CD14-positive monocyte (primary cell): ENCODE measurements at regions not wholly inside any gene's neighbourhood (a gene's known extent, or its start where the extent isn't known, plus 50 kb on each side); places are given as distances from the start of the nearest gene placed in this dataset.

ENCODE experiments used
- DNase-seq, 3 donors: peaks; one replicate each; pipeline ENCODE4 v3.0.0-alpha.2; 2011 to 2022
- H2AFZ ChIP-seq: 2 replicates; pipeline ENCODE4 v1.6.0; 2012; ENCODE audit warnings: mild to moderate bottlenecking, low read depth, low read length, inconsistent platforms; ENCODE audit not compliant: insufficient read depth, poor library complexity, severe bottlenecking
- H3K27ac ChIP-seq, 2 donors: 1 replicate in 1 of 2; 2 replicates in 1 of 2; pipeline ENCODE4 v1.5.1; 2012 to 2013; ENCODE audit warnings: low read length in 2 of 2, control low read depth in 1 of 2, inconsistent platforms in 1 of 2, low read depth in 1 of 2, mild to moderate bottlenecking in 1 of 2
- H3K27me3 ChIP-seq, 2 donors: one replicate each; pipeline versions ENCODE4 v1.6.0 to v1.6.1; 2011 to 2013; ENCODE audit warnings: low read length in 2 of 2; ENCODE audit not compliant: control insufficient read depth in 2 of 2, insufficient read depth in 2 of 2
- H3K36me3 ChIP-seq, 2 donors: replicated peaks in 1 of 2; 1 replicate in 1 of 2; 2 replicates in 1 of 2; pipeline versions ENCODE4 v1.5.1 to v1.6.1; 2012 to 2013; ENCODE audit warnings: low read length in 2 of 2, control low read depth in 1 of 2, inconsistent platforms in 1 of 2, mild to moderate bottlenecking in 1 of 2; ENCODE audit not compliant: insufficient read depth in 2 of 2, control insufficient read depth in 1 of 2
- H3K4me1 ChIP-seq, 2 donors: 1 replicate in 1 of 2; 2 replicates in 1 of 2; pipeline versions ENCODE4 v1.5.1 to v1.6.1; 2012 to 2013; ENCODE audit warnings: low read length in 2 of 2, control low read depth in 1 of 2, inconsistent platforms in 1 of 2, mild to moderate bottlenecking in 1 of 2, moderate library complexity in 1 of 2; ENCODE audit not compliant: insufficient read depth in 2 of 2, control insufficient read depth in 1 of 2
- H3K4me2 ChIP-seq: replicated peaks from 2 replicates; pipeline ENCODE3; 2012; ENCODE audit warnings: low read length, moderate library complexity, mild to moderate bottlenecking; ENCODE audit not compliant: poor library complexity, severe bottlenecking; ENCODE audit errors: extremely low read depth
- H3K4me3 ChIP-seq, 3 experiments: fragments of 200-600 bp in 1 of 3; sonication (generic) in 1 of 3; replicated peaks in 1 of 3; 1 replicate in 2 of 3; 2 replicates in 1 of 3; pipeline ENCODE4 v1.5.1; 2011 to 2013; ENCODE audit warnings: low read length in 3 of 3, mild to moderate bottlenecking in 3 of 3, control low read depth in 2 of 3, low read depth in 2 of 3, inconsistent platforms in 1 of 3, moderate library complexity in 1 of 3
- H3K79me2 ChIP-seq: 2 replicates; pipeline ENCODE4 v1.6.0; 2012; ENCODE audit warnings: mild to moderate bottlenecking, control low read depth, inconsistent platforms, low read length, moderate library complexity; ENCODE audit not compliant: insufficient read depth
- H3K9ac ChIP-seq: 2 replicates; pipeline ENCODE4 v1.6.0; 2017; ENCODE audit warnings: low read length, mild to moderate bottlenecking; ENCODE audit not compliant: insufficient read depth, poor library complexity, severe bottlenecking
- H3K9me3 ChIP-seq, 2 donors: replicated peaks in 1 of 2; 1 replicate in 1 of 2; 2 replicates in 1 of 2; pipeline versions ENCODE4 v1.5.1 to v1.6.1; 2012 to 2013; ENCODE audit warnings: low read length in 2 of 2, control low read depth in 1 of 2; ENCODE audit not compliant: control insufficient read depth in 1 of 2, insufficient read depth in 1 of 2
- H4K20me1 ChIP-seq: 2 replicates; pipeline ENCODE4 v1.6.0; 2012; ENCODE audit warnings: mild to moderate bottlenecking, low read length, control low read depth, moderate library complexity; ENCODE audit not compliant: insufficient read depth
- H3K27ac Mint-ChIP-seq, 7 donors: one replicate each; pipeline ENCODE4 v1.8.0; 2020; ENCODE audit warnings: mild to moderate bottlenecking in 7 of 7, mixed read lengths in 7 of 7, moderate library complexity in 6 of 7, inconsistent platforms in 2 of 7
- H3K27me3 Mint-ChIP-seq, 3 donors: one replicate each; pipeline ENCODE4 v1.8.0; 2021 to 2022; ENCODE audit warnings: low read depth in 3 of 3, mild to moderate bottlenecking in 3 of 3, mixed read lengths in 3 of 3, moderate library complexity in 3 of 3, inconsistent platforms in 1 of 3
- H3K36me3 Mint-ChIP-seq, 2 donors: one replicate each; pipeline ENCODE4 v1.8.0; 2020; ENCODE audit warnings: mixed read lengths in 2 of 2, inconsistent platforms in 1 of 2, mild to moderate bottlenecking in 1 of 2
- H3K4me1 Mint-ChIP-seq: one replicate; pipeline ENCODE4 v1.8.0; 2020; ENCODE audit warnings: mild to moderate bottlenecking, mixed read lengths
- H3K4me3 Mint-ChIP-seq, 2 donors: one replicate each; pipeline ENCODE4 v1.8.0; 2020; ENCODE audit warnings: mild to moderate bottlenecking in 2 of 2, mixed read lengths in 2 of 2, moderate library complexity in 1 of 2
- H3K9me3 Mint-ChIP-seq, 7 donors: one replicate each; pipeline ENCODE4 v1.8.0; 2020 to 2022; ENCODE audit warnings: mixed read lengths in 7 of 7, mild to moderate bottlenecking in 6 of 7, moderate library complexity in 6 of 7, inconsistent platforms in 2 of 7
- CTCF ChIP-seq: fragments of 200-600 bp; IDR thresholded peaks from one replicate; pipeline ENCODE4 v1.8.0; 2022; ENCODE audit warnings: antibody characterized with exemption, mild to moderate bottlenecking
- WGBS: methylation state at CpG from one replicate; pipeline ENCODE4 v1.1.5; 2013; ENCODE audit warnings: missing lambda C conversion rate; ENCODE audit not compliant: insufficient coverage; 5-methylcytosine and 5-hydroxymethylcytosine counted together
- intact Hi-C, 2 donors: fragments of 100-400 bp; cut with micrococcal nuclease; formaldehyde crosslinking; loops; one replicate each; pipeline versions ENCODE4 v1.15.0 to v1.15.1; 2023

- Histone ChIP-seq H3K27ac (no peak overlapping the region), H3K9me3 (peaks cover 29 to 51% of the 10 kb centered on the region in 2 donors), H3K9ac (no peak overlapping the region), H3K4me3 (no peak overlapping the region), H3K36me3 (no peaks in the 10 kb centered on the region), H3K4me1 (no peaks in the 10 kb centered on the region), H3K27me3 (no peaks in the 10 kb centered on the region), H3K79me2 (no peaks in the 10 kb centered on the region), H3K4me2 (no peak overlapping the region), H4K20me1 (no peaks in the 10 kb centered on the region), H2AFZ (no peak overlapping the region)
- Mint-ChIP-seq H3K4me1 (no peaks in the 10 kb centered on the region), H3K9me3 (peaks cover 13 to 28% (median 23%) of the 10 kb centered on the region in 7 donors), H3K27ac (no peak overlapping the region), H3K4me3 (no peak overlapping the region), H3K36me3 (no peaks in the 10 kb centered on the region), H3K27me3 (no peaks in the 10 kb centered on the region)
- WGBS, result 100% methylated on average over 1 of the region's 2 CpGs
- DNase-seq, result no peak
- intact Hi-C loops, result no loop called here
- TF ChIP-seq CTCF, result no peak
These were observed 1279.9 kb upstream of the TMPRSS15 start for GRCh38 chr21:19683492-19683891.

- H3K36me3 Mint-ChIP-seq, result no peaks in the 10 kb centered on the region
- no peak overlapping the region for H2AFZ ChIP-seq
- H3K27me3 Mint-ChIP-seq, result peaks cover 0 to under 1% (median 0%) of the 10 kb centered on the region in 3 donors
- no peak overlapping the region for H3K4me2 ChIP-seq
- no peaks in the 10 kb centered on the region for H3K79me2 ChIP-seq
- peaks cover 13 to 28% (median 22%) of the 10 kb centered on the region in 7 donors for H3K9me3 Mint-ChIP-seq
- H3K27me3 ChIP-seq, result no peaks in the 10 kb centered on the region
- no peaks in the 10 kb centered on the region for H3K4me1 Mint-ChIP-seq
- no peaks in the 10 kb centered on the region for H3K4me1 ChIP-seq
- H3K27ac Mint-ChIP-seq, result no peak overlapping the region
- 75% methylated on average over 4 of the region's 4 CpGs for WGBS
- no peak for DNase-seq
- no peak overlapping the region for H3K4me3 Mint-ChIP-seq
- no peak overlapping the region for H3K4me3 ChIP-seq
- peaks cover 29 to 43% of the 10 kb centered on the region in 2 donors for H3K9me3 ChIP-seq
- no peaks in the 10 kb centered on the region for H4K20me1 ChIP-seq
- no peak overlapping the region for H3K9ac ChIP-seq
- H3K27ac ChIP-seq, result no peak overlapping the region
- TF ChIP-seq CTCF, result no peak
- H3K36me3 ChIP-seq, result no peaks in the 10 kb centered on the region
- intact Hi-C loops, result no loop called here
These were observed 1280.7 kb upstream of the TMPRSS15 start for GRCh38 chr21:19684328-19684727.
